ENCODE measurements at regions not wholly inside any gene's neighbourhood (a gene's known extent, or its start where the extent isn't known, plus 50 kb on each side); places are given as distances from the start of the nearest gene placed in this dataset.

DNA sequence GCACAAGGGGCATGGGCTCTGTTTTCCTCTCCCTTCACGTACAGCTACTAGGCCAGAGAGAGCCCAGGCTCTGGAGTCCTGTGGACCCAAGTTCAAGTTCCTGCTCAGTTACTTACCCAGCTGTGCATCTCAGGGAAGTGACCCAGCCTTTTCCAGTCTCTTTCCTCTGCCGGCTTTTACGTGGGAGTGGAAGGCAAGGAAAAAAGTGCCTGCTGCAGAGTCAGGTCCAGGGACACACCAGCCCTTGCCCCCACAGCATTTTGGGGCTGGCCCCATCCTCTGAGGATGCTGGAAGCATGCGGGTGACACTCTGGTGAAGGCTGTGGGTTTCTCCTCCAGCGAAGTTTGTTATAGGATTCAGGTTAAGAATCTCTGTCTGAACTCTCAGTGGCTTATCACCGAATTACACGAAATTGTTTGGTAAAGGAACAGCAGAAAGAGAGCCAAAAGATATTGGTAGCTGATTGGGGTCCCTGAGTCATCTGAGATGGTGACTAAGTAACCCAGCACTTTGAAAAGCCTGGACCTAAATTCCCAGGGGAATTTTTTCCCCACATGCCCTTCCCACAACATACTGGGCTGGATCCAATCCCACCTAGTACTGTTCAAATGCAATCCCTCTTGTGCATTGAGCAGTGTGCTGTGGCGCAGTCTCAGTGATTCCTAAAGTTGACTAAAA lies 424.3 kb downstream of the RPS24 start:
- ChIA-PET CTCF (no interaction called here), POLR2A (ENCODE audit: unreplicated experiment) (interaction anchor here (0.6 kb wide), 1 partner anchor 30 kb away, joined by 4 read pairs; no protein-coding TSS in a partner anchor)
- H3K9me2 ChIP-seq (replicated peaks; ENCODE audit: low read length) = no peaks in the 10 kb centered on the region
- TF ChIP-seq, protein P1, sequence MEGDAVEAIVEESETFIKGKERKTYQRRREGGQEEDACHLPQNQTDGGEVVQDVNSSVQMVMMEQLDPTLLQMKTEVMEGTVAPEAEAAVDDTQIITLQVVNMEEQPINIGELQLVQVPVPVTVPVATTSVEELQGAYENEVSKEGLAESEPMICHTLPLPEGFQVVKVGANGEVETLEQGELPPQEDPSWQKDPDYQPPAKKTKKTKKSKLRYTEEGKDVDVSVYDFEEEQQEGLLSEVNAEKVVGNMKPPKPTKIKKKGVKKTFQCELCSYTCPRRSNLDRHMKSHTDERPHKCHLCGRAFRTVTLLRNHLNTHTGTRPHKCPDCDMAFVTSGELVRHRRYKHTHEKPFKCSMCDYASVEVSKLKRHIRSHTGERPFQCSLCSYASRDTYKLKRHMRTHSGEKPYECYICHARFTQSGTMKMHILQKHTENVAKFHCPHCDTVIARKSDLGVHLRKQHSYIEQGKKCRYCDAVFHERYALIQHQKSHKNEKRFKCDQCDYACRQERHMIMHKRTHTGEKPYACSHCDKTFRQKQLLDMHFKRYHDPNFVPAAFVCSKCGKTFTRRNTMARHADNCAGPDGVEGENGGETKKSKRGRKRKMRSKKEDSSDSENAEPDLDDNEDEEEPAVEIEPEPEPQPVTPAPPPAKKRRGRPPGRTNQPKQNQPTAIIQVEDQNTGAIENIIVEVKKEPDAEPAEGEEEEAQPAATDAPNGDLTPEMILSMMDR (conservative IDR thresholded peaks at IDR 0.05; ENCODE audit: low read depth, low read length) = no peak
- TF ChIP-seq EZH2 (IDR thresholded peaks at IDR 0.05; ENCODE audit: low read length, unreplicated experiment) (no peak), EZH2phosphoT487 (IDR thresholded peaks at IDR 0.05; ENCODE audit: borderline replicate concordance, low read length) (no peak)
- peak; percentile 47 for ATAC-seq
- no peaks in the 10 kb centered on the region for H3K9me3 ChIP-seq (ENCODE audit: low read length)
- H3F3A ChIP-seq (ENCODE audit: low read length, unreplicated experiment) = peaks cover 6% of the 10 kb centered on the region
- H3K36me3 ChIP-seq (ENCODE audit: low read depth, low read length) = no peaks in the 10 kb centered on the region
- no peaks in the 10 kb centered on the region for H3K27me3 ChIP-seq (ENCODE audit: low read length)
- peak overlapping the region; percentile 33 for H2AFZ ChIP-seq (ENCODE audit: low read length)
- DNase-seq = peak; percentile 100
- intact Hi-C loops (cut with micrococcal nuclease) = loop anchor here (2.0 to 10.0 kb wide), 4 partner anchors 411 to 1737 kb away; partner anchors contain the start of gene ZMIZ1
- peak overlapping the region; percentile 85 for H3K27ac ChIP-seq (ENCODE audit: low read length)
- H3K4me3 ChIP-seq (ENCODE audit: low read length) = peak overlapping the region; percentile 45
- H3K4me2 ChIP-seq (ENCODE audit: low read length) = peak overlapping the region; percentile 75
- no peaks in the 10 kb centered on the region for H4K20me1 ChIP-seq (ENCODE audit: low read length)
- peaks cover 57% of the 10 kb centered on the region for H3K4me1 ChIP-seq (ENCODE audit: insufficient read depth, low read length)
- no peaks in the 10 kb centered on the region for H3K79me2 ChIP-seq (ENCODE audit: low read length)
- TSS peak; percentile 35 for BruUV-seq (replicated peaks)
- peak overlapping the region; percentile 72 for H3K9ac ChIP-seq (ENCODE audit: low read length)

DNA sequence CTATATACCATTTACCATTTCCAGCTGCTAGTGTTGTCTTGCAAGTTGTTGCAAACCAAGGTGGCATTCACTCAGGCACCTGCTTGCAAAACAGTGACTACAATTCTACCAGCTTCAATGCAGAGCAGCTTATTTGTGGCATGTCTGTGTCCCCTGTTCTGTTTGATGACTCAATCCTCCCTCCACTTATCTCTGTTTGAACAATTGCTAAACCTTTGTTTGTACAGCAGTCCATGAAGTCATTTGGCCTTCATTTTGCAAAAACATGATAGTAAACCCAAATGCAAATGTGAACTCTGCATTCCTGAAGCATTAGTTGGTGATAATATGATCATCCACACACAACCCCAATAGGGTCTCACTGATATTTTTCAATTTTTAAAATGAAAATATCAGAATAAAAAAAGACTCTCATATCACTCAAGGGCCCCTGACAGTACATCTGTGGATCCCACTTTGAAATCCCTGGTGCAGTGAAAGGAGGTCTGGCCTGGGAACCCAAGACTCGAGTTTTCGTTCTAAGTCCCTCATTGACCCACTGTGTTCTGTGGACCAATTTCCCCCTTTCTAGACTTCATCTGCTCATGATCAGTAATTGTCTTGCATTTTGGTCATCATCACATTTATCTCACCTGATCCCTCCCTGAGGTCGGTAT lies 425.4 kb downstream of the RPS24 start:
- Histone ChIP-seq H3K9me2 (replicated peaks; ENCODE audit: low read length) (no peaks in the 10 kb centered on the region), H4K20me1 (ENCODE audit: low read length) (no peaks in the 10 kb centered on the region), H3K27ac (ENCODE audit: low read length) (peak overlapping the region; percentile 85), H3K27me3 (ENCODE audit: low read length) (no peaks in the 10 kb centered on the region), H3K9me3 (ENCODE audit: low read length) (no peaks in the 10 kb centered on the region), H3K4me1 (ENCODE audit: insufficient read depth, low read length) (peaks cover 57% of the 10 kb centered on the region), H2AFZ (ENCODE audit: low read length) (no peak overlapping the region), H3F3A (ENCODE audit: low read length, unreplicated experiment) (peaks cover 6% of the 10 kb centered on the region), H3K4me2 (ENCODE audit: low read length) (peak overlapping the region; percentile 66), H3K79me2 (ENCODE audit: low read length) (no peaks in the 10 kb centered on the region), H3K4me3 (ENCODE audit: low read length) (peak overlapping the region; percentile 6; the same call in 1 of the 2 replicates), H3K9ac (ENCODE audit: low read length) (peak overlapping the region; percentile 72), H3K36me3 (ENCODE audit: low read depth, low read length) (no peaks in the 10 kb centered on the region)
- ChIA-PET POLR2A (ENCODE audit: unreplicated experiment) (no interaction called here), CTCF (interaction anchor here (0.5 to 0.8 kb wide), 4 partner anchors 147 to 1685 kb away, joined by 3 to 5 read pairs (median 4); no protein-coding TSS in a partner anchor)
- TF ChIP-seq EZH2 (IDR thresholded peaks at IDR 0.05; ENCODE audit: low read length, unreplicated experiment) (no peak), EZH2phosphoT487 (IDR thresholded peaks at IDR 0.05; ENCODE audit: borderline replicate concordance, low read length) (peak; percentile 68; the same call in 1 of the 2 replicates)
- no TSS peak for BruUV-seq (replicated peaks)
- DNase-seq = peak; percentile 100
- ATAC-seq = peak; percentile 91
- intact Hi-C loops (cut with micrococcal nuclease) = loop anchor here (1.0 to 10.0 kb wide), 7 partner anchors 62 to 1736 kb away; partner anchors contain the start of gene ZMIZ1

DNA sequence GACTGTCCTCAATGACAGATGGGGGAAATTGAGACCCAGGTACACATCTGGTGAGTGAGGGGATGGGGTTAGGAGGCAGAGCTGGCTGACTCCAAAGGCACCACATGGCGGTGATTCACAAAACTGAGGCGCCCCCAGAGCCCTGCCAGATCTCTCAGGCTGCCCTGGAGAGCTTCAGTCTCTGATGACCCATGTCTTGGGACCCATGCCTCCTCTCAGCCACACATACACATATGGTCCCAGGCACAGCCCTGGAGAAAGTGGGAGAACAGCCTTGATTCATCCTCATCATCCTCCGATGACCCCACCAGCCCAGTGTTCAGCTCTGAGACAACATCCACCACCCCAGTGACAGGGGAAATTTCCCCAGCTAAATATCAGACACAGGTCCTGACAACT lies 426.0 kb downstream of the RPS24 start:
- H3K36me3 ChIP-seq (ENCODE audit: low read depth, low read length) = no peaks in the 10 kb centered on the region
- no peaks in the 10 kb centered on the region for H3K79me2 ChIP-seq (ENCODE audit: low read length)
- TF ChIP-seq EZH2phosphoT487 (IDR thresholded peaks at IDR 0.05; ENCODE audit: borderline replicate concordance, low read length) (no peak), EZH2 (IDR thresholded peaks at IDR 0.05; ENCODE audit: low read length, unreplicated experiment) (no peak)
- TF ChIP-seq, protein P1 (conservative IDR thresholded peaks at IDR 0.05; ENCODE audit: low read depth, low read length) = no peak
- H3K27ac ChIP-seq (ENCODE audit: low read length) = peak overlapping the region; percentile 85
- H3K4me1 ChIP-seq (ENCODE audit: insufficient read depth, low read length) = peaks cover 51% of the 10 kb centered on the region
- H3K27me3 ChIP-seq (ENCODE audit: low read length) = no peaks in the 10 kb centered on the region
- peaks cover 6% of the 10 kb centered on the region for H3F3A ChIP-seq (ENCODE audit: low read length, unreplicated experiment)
- no TSS peak for BruUV-seq (replicated peaks)
- no peaks in the 10 kb centered on the region for H4K20me1 ChIP-seq (ENCODE audit: low read length)
- no peaks in the 10 kb centered on the region for H3K9me2 ChIP-seq (replicated peaks; ENCODE audit: low read length)
- CTCF ChIA-PET = no interaction called here
- DNase-seq (no peak), ATAC-seq (no peak)
- peak overlapping the region; percentile 6; the same call in 1 of the 2 replicates for H3K4me3 ChIP-seq (ENCODE audit: low read length)
- H3K9ac ChIP-seq (ENCODE audit: low read length) = peak overlapping the region; percentile 69
- no peak overlapping the region for H2AFZ ChIP-seq (ENCODE audit: low read length)
- H3K9me3 ChIP-seq (ENCODE audit: low read length) = no peaks in the 10 kb centered on the region
- POLR2A ChIA-PET (ENCODE audit: unreplicated experiment) = no interaction called here
- intact Hi-C loops (cut with micrococcal nuclease) = loop anchor here (1.0 to 10.0 kb wide), 7 partner anchors 62 to 1735 kb away; partner anchors contain the start of gene ZMIZ1
- H3K4me2 ChIP-seq (ENCODE audit: low read length) = peak overlapping the region; percentile 66

Measured in PC-3 (cell line).